Trophoblast cell (in vitro differentiated cells and primary cell): ENCODE measurements at regions not wholly inside any gene's neighbourhood (a gene's known extent, or its start where the extent isn't known, plus 50 kb on each side); places are given as distances from the start of the nearest gene placed in this dataset.

Experiments
- DNase-seq, 2 donors: peaks; one replicate each; pipeline ENCODE4 v3.0.0-alpha.2; 2016
- H2AFZ ChIP-seq: 2 replicates; pipeline ENCODE4 v1.6.1; 2013; ENCODE audit warnings: low read length, moderate library complexity, mild to moderate bottlenecking; ENCODE audit not compliant: insufficient read depth, poor library complexity
- H2AK5ac ChIP-seq: 2 replicates; pipeline ENCODE4 v1.6.1; 2013; ENCODE audit warnings: mild to moderate bottlenecking, low read length
- H2BK120ac ChIP-seq: 2 replicates; pipeline ENCODE4 v1.6.1; 2013; ENCODE audit warnings: low read length, mild to moderate bottlenecking, moderate library complexity; ENCODE audit not compliant: insufficient read depth, poor library complexity
- H2BK12ac ChIP-seq: 2 replicates; pipeline ENCODE4 v1.6.1; 2013; ENCODE audit warnings: mild to moderate bottlenecking, low read length, moderate library complexity
- H2BK5ac ChIP-seq: 2 replicates; pipeline ENCODE4 v1.6.1; 2013; ENCODE audit warnings: low read length, low read depth, moderate library complexity, mild to moderate bottlenecking; ENCODE audit not compliant: poor library complexity
- H3K14ac ChIP-seq: 2 replicates; pipeline ENCODE4 v1.6.1; 2013; ENCODE audit warnings: mild to moderate bottlenecking, low read length
- H3K18ac ChIP-seq: 2 replicates; pipeline ENCODE4 v1.6.1; 2013; ENCODE audit warnings: mild to moderate bottlenecking, low read length
- H3K23ac ChIP-seq: 2 replicates; pipeline ENCODE4 v1.6.1; 2013; ENCODE audit warnings: low read length
- H3K27ac ChIP-seq: 2 replicates; pipeline ENCODE4 v1.5.1; 2013; ENCODE audit warnings: low read depth, mild to moderate bottlenecking, inconsistent platforms, low read length, moderate library complexity
- H3K27me3 ChIP-seq: 2 replicates; pipeline ENCODE4 v1.6.1; 2013; ENCODE audit warnings: inconsistent platforms, mild to moderate bottlenecking, low read length, moderate library complexity; ENCODE audit not compliant: insufficient read depth
- H3K36me3 ChIP-seq, 2 experiments: 1 replicate in 1 of 2; 2 replicates in 1 of 2; pipeline ENCODE4 v1.6.1; 2013; ENCODE audit warnings: low read length in 2 of 2, mild to moderate bottlenecking in 2 of 2, moderate library complexity in 1 of 2; ENCODE audit not compliant: insufficient read depth in 2 of 2, control insufficient read depth in 1 of 2
- H3K4ac ChIP-seq: 2 replicates; pipeline ENCODE4 v1.6.1; 2013; ENCODE audit warnings: low read depth, mild to moderate bottlenecking, low read length, moderate library complexity
- H3K4me1 ChIP-seq, 2 experiments: 1 replicate in 1 of 2; 2 replicates in 1 of 2; pipeline ENCODE4 v1.6.1; 2013; ENCODE audit warnings: low read length in 2 of 2, mild to moderate bottlenecking in 2 of 2, moderate library complexity in 1 of 2; ENCODE audit not compliant: insufficient read depth in 2 of 2, control insufficient read depth in 1 of 2
- H3K4me2 ChIP-seq: 2 replicates; pipeline ENCODE4 v1.6.1; 2013; ENCODE audit warnings: inconsistent platforms, mild to moderate bottlenecking, low read length, moderate library complexity
- H3K4me3 ChIP-seq: 2 replicates; pipeline ENCODE4 v1.5.1; 2013; ENCODE audit warnings: mild to moderate bottlenecking, low read depth, low read length, inconsistent platforms
- H3K79me1 ChIP-seq: one replicate; pipeline ENCODE4 v1.6.1; 2013; ENCODE audit warnings: low read length
- H3K79me2 ChIP-seq: 2 replicates; pipeline ENCODE4 v1.6.1; 2013; ENCODE audit warnings: low read length, mild to moderate bottlenecking; ENCODE audit not compliant: control insufficient read depth, insufficient read depth, poor library complexity
- H3K9ac ChIP-seq: 2 replicates; pipeline ENCODE4 v1.6.1; 2013; ENCODE audit warnings: mild to moderate bottlenecking, low read length
- H3K9me3 ChIP-seq: 2 replicates; pipeline ENCODE4 v1.6.1; 2013; ENCODE audit warnings: low read depth, mild to moderate bottlenecking, control low read depth, inconsistent platforms, low read length; ENCODE audit not compliant: insufficient read depth
- H4K12ac ChIP-seq: 2 replicates; pipeline ENCODE4 v1.6.1; 2013; ENCODE audit warnings: low read depth, mild to moderate bottlenecking, low read length, moderate library complexity
- H4K8ac ChIP-seq: 2 replicates; pipeline ENCODE4 v1.6.1; 2013; ENCODE audit warnings: low read depth, mild to moderate bottlenecking, low read length, moderate library complexity
- H4K91ac ChIP-seq: one replicate; pipeline ENCODE4 v1.6.1; 2013; ENCODE audit warnings: low read depth, mild to moderate bottlenecking, low read length, moderate library complexity
- WGBS: extraction: QIAGEN DNeasy Blood & Tissue Kit; methylation state at CpG from one replicate; pipeline ENCODE4 v1.1.7; 2013; ENCODE audit warnings: missing lambda C conversion rate; ENCODE audit not compliant: insufficient read length, insufficient coverage; ENCODE audit errors: extremely low coverage; 5-methylcytosine and 5-hydroxymethylcytosine counted together

GRCh38 chr17:77507111-77507885 is 366.5 kb downstream of the SEC14L1 start:
- no peak overlapping the region for H2BK5ac ChIP-seq

GRCh38 chr17:77508047-77508715 is 367.4 kb downstream of the SEC14L1 start:
- WGBS, result no CpG with 5 or more reads among the region's 6 CpGs
- Histone ChIP-seq H3K27ac (no peak overlapping the region), H2BK12ac (no peak overlapping the region), H4K8ac (no peak overlapping the region), H4K91ac (no peak overlapping the region), H3K4me2 (no peak overlapping the region), H3K18ac (no peak overlapping the region), H3K27me3 (no peaks in the 10 kb centered on the region), H3K23ac (no peak overlapping the region), H3K14ac (no peak overlapping the region), H3K4me3 (no peak overlapping the region), H2BK5ac (no peak overlapping the region), H3K4me1 (peaks cover 0 to 2% of the 10 kb centered on the region in 2 experiments), H3K4ac (no peak overlapping the region), H3K79me1 (no peaks in the 10 kb centered on the region), H3K36me3 (no peaks in the 10 kb centered on the region), H3K79me2 (no peaks in the 10 kb centered on the region), H3K9ac (no peak overlapping the region), H2AK5ac (no peak overlapping the region), H2AFZ (no peak overlapping the region), H2BK120ac (no peak overlapping the region), H3K9me3 (peaks cover 9% of the 10 kb centered on the region), H4K12ac (no peak overlapping the region)
- no peak for DNase-seq

More at GRCh38 chr17:77507111-77507885, 366.5 kb downstream of the SEC14L1 start:
- Histone ChIP-seq H2BK12ac (no peak overlapping the region), H3K27me3 (no peaks in the 10 kb centered on the region), H3K9ac (no peak overlapping the region), H3K79me1 (no peaks in the 10 kb centered on the region), H2AFZ (no peak overlapping the region), H2BK120ac (no peak overlapping the region), H3K79me2 (no peaks in the 10 kb centered on the region), H3K27ac (no peak overlapping the region), H4K91ac (no peak overlapping the region), H2AK5ac (no peak overlapping the region), H3K18ac (no peak overlapping the region), H3K4me2 (no peak overlapping the region), H3K36me3 (peaks cover 0 to 3% of the 10 kb centered on the region in 2 experiments), H3K4me3 (no peak overlapping the region), H4K12ac (no peak overlapping the region), H3K23ac (no peak overlapping the region), H3K9me3 (peaks cover 9% of the 10 kb centered on the region), H4K8ac (no peak overlapping the region), H3K4ac (no peak overlapping the region), H3K4me1 (peaks cover 0 to 2% of the 10 kb centered on the region in 2 experiments), H3K14ac (no peak overlapping the region)
- no CpG with 5 or more reads among the region's 19 CpGs for WGBS
- no peak for DNase-seq

GRCh38 chr17:77509089-77509488 is 368.3 kb downstream of the SEC14L1 start:
- no peak for DNase-seq
- Histone ChIP-seq H3K27me3 (no peaks in the 10 kb centered on the region), H4K8ac (no peak overlapping the region), H3K27ac (no peak overlapping the region), H2BK5ac (no peak overlapping the region), H3K23ac (no peak overlapping the region), H3K4me3 (no peak overlapping the region), H3K18ac (no peak overlapping the region), H2AK5ac (no peak overlapping the region), H3K79me1 (no peaks in the 10 kb centered on the region), H3K4me1 (peaks cover 0 to 2% of the 10 kb centered on the region in 2 experiments), H2BK120ac (no peak overlapping the region), H2AFZ (no peak overlapping the region), H4K91ac (no peak overlapping the region), H3K9ac (no peak overlapping the region), H3K4me2 (no peak overlapping the region), H3K79me2 (no peaks in the 10 kb centered on the region), H3K36me3 (no peaks in the 10 kb centered on the region), H3K4ac (no peak overlapping the region), H2BK12ac (no peak overlapping the region), H3K9me3 (peaks cover 9% of the 10 kb centered on the region), H3K14ac (no peak overlapping the region), H4K12ac (no peak overlapping the region)
- WGBS, result no CpG with 5 or more reads among the region's 2 CpGs

GRCh38 chr17:77509599-77509998 is 368.8 kb downstream of the SEC14L1 start:
- no peak overlapping the region for H3K18ac ChIP-seq
- no peak overlapping the region for H4K8ac ChIP-seq
- H3K4me2 ChIP-seq, result no peak overlapping the region
- no peak overlapping the region for H3K4ac ChIP-seq
- no peak overlapping the region for H4K12ac ChIP-seq
- WGBS, result no CpG with 5 or more reads among the region's 2 CpGs
- H3K27me3 ChIP-seq, result no peaks in the 10 kb centered on the region
- H2BK120ac ChIP-seq, result no peak overlapping the region
- H3K23ac ChIP-seq, result no peak overlapping the region
- H2AK5ac ChIP-seq, result no peak overlapping the region
- H3K27ac ChIP-seq, result no peak overlapping the region
- no peaks in the 10 kb centered on the region for H3K36me3 ChIP-seq
- no peaks in the 10 kb centered on the region for H3K79me2 ChIP-seq
- H3K4me3 ChIP-seq, result no peak overlapping the region
- H2BK12ac ChIP-seq, result no peak overlapping the region
- peaks cover 0 to under 1% of the 10 kb centered on the region in 2 experiments for H3K4me1 ChIP-seq
- no peaks in the 10 kb centered on the region for H3K79me1 ChIP-seq
- no peak overlapping the region for H4K91ac ChIP-seq
- peaks cover 9% of the 10 kb centered on the region for H3K9me3 ChIP-seq
- no peak overlapping the region for H3K9ac ChIP-seq
- no peak overlapping the region for H2AFZ ChIP-seq
- no peak for DNase-seq
- no peak overlapping the region for H2BK5ac ChIP-seq
- H3K14ac ChIP-seq, result no peak overlapping the region
